ENCODE measurements at regions not wholly inside any gene's neighbourhood (a gene's known extent, or its start where the extent isn't known, plus 50 kb on each side); places are given as distances from the start of the nearest gene placed in this dataset.

- no peaks in the 10 kb centered on the region for H3K9me2 ChIP-seq (ENCODE audit: insufficient read depth)
- no peak overlapping the region for H3K4me3 Mint-ChIP-seq
- H3K4me2 ChIP-seq, result no peak overlapping the region
- H3K27ac ChIP-seq (ENCODE audit: low read depth), result no peak overlapping the region
- no peak overlapping the region for H3K27ac Mint-ChIP-seq
- no peaks in the 10 kb centered on the region for H3K27me3 ChIP-seq (ENCODE audit: insufficient read depth)
- no peaks in the 10 kb centered on the region for H3K79me2 ChIP-seq (replicated peaks; ENCODE audit: insufficient read depth)
- no peaks in the 10 kb centered on the region for H4K20me1 ChIP-seq (replicated peaks; ENCODE audit: insufficient read depth)
- H3K27me3 Mint-ChIP-seq (ENCODE audit: insufficient read depth, low read depth, poor library complexity), result peaks cover 6% of the 10 kb centered on the region
- H3K9me3 Mint-ChIP-seq, result no peaks in the 10 kb centered on the region
- no peak overlapping the region for H2AFZ ChIP-seq
- no peaks in the 10 kb centered on the region for H3K4me1 ChIP-seq (ENCODE audit: insufficient read depth)
- no peaks in the 10 kb centered on the region for H3F3A ChIP-seq (replicated peaks; ENCODE audit: low read depth)
- H3K4me3 ChIP-seq, result no peak overlapping the region
- no peaks in the 10 kb centered on the region for H3K36me3 Mint-ChIP-seq (ENCODE audit: low read depth)
- no peak for DNase-seq (ENCODE audit: low spot score)
- no peaks in the 10 kb centered on the region for H3K36me3 ChIP-seq (ENCODE audit: insufficient read depth)
- TF ChIP-seq, protein P1, sequence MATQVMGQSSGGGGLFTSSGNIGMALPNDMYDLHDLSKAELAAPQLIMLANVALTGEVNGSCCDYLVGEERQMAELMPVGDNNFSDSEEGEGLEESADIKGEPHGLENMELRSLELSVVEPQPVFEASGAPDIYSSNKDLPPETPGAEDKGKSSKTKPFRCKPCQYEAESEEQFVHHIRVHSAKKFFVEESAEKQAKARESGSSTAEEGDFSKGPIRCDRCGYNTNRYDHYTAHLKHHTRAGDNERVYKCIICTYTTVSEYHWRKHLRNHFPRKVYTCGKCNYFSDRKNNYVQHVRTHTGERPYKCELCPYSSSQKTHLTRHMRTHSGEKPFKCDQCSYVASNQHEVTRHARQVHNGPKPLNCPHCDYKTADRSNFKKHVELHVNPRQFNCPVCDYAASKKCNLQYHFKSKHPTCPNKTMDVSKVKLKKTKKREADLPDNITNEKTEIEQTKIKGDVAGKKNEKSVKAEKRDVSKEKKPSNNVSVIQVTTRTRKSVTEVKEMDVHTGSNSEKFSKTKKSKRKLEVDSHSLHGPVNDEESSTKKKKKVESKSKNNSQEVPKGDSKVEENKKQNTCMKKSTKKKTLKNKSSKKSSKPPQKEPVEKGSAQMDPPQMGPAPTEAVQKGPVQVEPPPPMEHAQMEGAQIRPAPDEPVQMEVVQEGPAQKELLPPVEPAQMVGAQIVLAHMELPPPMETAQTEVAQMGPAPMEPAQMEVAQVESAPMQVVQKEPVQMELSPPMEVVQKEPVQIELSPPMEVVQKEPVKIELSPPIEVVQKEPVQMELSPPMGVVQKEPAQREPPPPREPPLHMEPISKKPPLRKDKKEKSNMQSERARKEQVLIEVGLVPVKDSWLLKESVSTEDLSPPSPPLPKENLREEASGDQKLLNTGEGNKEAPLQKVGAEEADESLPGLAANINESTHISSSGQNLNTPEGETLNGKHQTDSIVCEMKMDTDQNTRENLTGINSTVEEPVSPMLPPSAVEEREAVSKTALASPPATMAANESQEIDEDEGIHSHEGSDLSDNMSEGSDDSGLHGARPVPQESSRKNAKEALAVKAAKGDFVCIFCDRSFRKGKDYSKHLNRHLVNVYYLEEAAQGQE (IDR thresholded peaks at IDR 0.05; ENCODE audit: unreplicated experiment), result no peak
- TF ChIP-seq, protein P2, sequence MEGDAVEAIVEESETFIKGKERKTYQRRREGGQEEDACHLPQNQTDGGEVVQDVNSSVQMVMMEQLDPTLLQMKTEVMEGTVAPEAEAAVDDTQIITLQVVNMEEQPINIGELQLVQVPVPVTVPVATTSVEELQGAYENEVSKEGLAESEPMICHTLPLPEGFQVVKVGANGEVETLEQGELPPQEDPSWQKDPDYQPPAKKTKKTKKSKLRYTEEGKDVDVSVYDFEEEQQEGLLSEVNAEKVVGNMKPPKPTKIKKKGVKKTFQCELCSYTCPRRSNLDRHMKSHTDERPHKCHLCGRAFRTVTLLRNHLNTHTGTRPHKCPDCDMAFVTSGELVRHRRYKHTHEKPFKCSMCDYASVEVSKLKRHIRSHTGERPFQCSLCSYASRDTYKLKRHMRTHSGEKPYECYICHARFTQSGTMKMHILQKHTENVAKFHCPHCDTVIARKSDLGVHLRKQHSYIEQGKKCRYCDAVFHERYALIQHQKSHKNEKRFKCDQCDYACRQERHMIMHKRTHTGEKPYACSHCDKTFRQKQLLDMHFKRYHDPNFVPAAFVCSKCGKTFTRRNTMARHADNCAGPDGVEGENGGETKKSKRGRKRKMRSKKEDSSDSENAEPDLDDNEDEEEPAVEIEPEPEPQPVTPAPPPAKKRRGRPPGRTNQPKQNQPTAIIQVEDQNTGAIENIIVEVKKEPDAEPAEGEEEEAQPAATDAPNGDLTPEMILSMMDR (conservative IDR thresholded peaks at IDR 0.05; ENCODE audit: low read depth in 2 of 2), result no peak
- TF ChIP-seq ZNF114 (CRISPR knock-in tag; IDR thresholded peaks at IDR 0.05), result no peak
- no peak for TF ChIP-seq ETS1 (IDR thresholded peaks at IDR 0.05)
- no peak for TF ChIP-seq EZH2 (IDR thresholded peaks at IDR 0.05; ENCODE audit: low read depth, unreplicated experiment)
- TF ChIP-seq CREB1 (CRISPR knock-in tag; IDR thresholded peaks at IDR 0.05; ENCODE audit: low read depth), result no peak
- TF ChIP-seq STAT1 (IDR thresholded peaks at IDR 0.05; ENCODE audit: unreplicated experiment), result no peak
- TF ChIP-seq ZNF462 (CRISPR knock-in tag; IDR thresholded peaks at IDR 0.05), result no peak
- TF ChIP-seq ZNF331 (CRISPR knock-in tag; IDR thresholded peaks at IDR 0.05; ENCODE audit: low read depth), result no peak
- no peak for TF ChIP-seq JUNB (IDR thresholded peaks at IDR 0.05; ENCODE audit: unreplicated experiment)
- TF ChIP-seq POLR2AphosphoS5 (IDR thresholded peaks at IDR 0.05; ENCODE audit: low read depth), result no peak
- TF ChIP-seq EZH2phosphoT487 (IDR thresholded peaks at IDR 0.05; ENCODE audit: unreplicated experiment), result no peak
- TF ChIP-seq NANOG (IDR thresholded peaks at IDR 0.05; ENCODE audit: borderline replicate concordance), result no peak
- H3K4me1 Mint-ChIP-seq, result no peaks in the 10 kb centered on the region
- no peak for ATAC-seq
Measured at GRCh38 chr3:127085576-127085975, 102.7 kb downstream of the PLXNA1 start.

Measured in GM23338 (cell line).